ENCODE measurements at regions not wholly inside any gene's neighbourhood (a gene's known extent, or its start where the extent isn't known, plus 50 kb on each side); places are given as distances from the start of the nearest gene placed in this dataset.

GRCh38 chr11:127631974-127632373 lies 631.4 kb upstream of the KIRREL3 start:
- TF ChIP-seq RCOR1 (conservative IDR thresholded peaks at IDR 0.05; ENCODE audit: low read depth, low read length) (no peak), MAX (IDR thresholded peaks at IDR 0.05; ENCODE audit: low read depth, low read length) (no peak), RFX5 (IDR thresholded peaks at IDR 0.05; ENCODE audit: low read depth, low read length) (no peak), SREBF2 (IDR thresholded peaks at IDR 0.05; ENCODE audit: low read length) (no peak), CTCF (IDR thresholded peaks at IDR 0.05 in 2 of 3, conservative IDR thresholded peaks at IDR 0.05 in 1 of 3; ENCODE audit: control insufficient read depth in 2 of 3, extremely low read depth in 1 of 3, insufficient read depth in 1 of 3, low read depth in 3 of 3, low read length in 3 of 3) (no peak), CEBPB (IDR thresholded peaks at IDR 0.05; ENCODE audit: borderline replicate concordance in 1 of 2, low read depth in 2 of 2, low read length in 2 of 2) (no peak), EZH2 (IDR thresholded peaks at IDR 0.05; ENCODE audit: borderline replicate concordance, control insufficient read depth, low read depth, low read length) (no peak), RAD21 (IDR thresholded peaks at IDR 0.05; ENCODE audit: insufficient read depth, low read depth, low read length) (no peak), ZNF384 (IDR thresholded peaks at IDR 0.05; ENCODE audit: borderline replicate concordance, low read depth, low read length) (no peak), FOXM1 (IDR thresholded peaks at IDR 0.05; ENCODE audit: low read depth, low read length) (no peak), CHD2 (IDR thresholded peaks at IDR 0.05; ENCODE audit: borderline replicate concordance, low read depth, low read length) (no peak), YY1 (IDR thresholded peaks at IDR 0.05; ENCODE audit: low read depth, low read length) (no peak)

All from GM12878 (cell line).